NCI-H128 (cell line): ENCODE measurements at regions not wholly inside any gene's neighbourhood (a gene's known extent, or its start where the extent isn't known, plus 50 kb on each side); places are given as distances from the start of the nearest gene placed in this dataset.
"Not testable (repeated sequence)": the region's sequence is repeated elsewhere in the genome, so short reads cannot be mapped to it uniquely, and the experiment has no call there.

Experiments
- DNase-seq: peaks from one replicate; lab custom pipeline; 2025; ENCODE audit not compliant: unreplicated experiment; lab: John Stamatoyannopoulos, UW

DNA sequence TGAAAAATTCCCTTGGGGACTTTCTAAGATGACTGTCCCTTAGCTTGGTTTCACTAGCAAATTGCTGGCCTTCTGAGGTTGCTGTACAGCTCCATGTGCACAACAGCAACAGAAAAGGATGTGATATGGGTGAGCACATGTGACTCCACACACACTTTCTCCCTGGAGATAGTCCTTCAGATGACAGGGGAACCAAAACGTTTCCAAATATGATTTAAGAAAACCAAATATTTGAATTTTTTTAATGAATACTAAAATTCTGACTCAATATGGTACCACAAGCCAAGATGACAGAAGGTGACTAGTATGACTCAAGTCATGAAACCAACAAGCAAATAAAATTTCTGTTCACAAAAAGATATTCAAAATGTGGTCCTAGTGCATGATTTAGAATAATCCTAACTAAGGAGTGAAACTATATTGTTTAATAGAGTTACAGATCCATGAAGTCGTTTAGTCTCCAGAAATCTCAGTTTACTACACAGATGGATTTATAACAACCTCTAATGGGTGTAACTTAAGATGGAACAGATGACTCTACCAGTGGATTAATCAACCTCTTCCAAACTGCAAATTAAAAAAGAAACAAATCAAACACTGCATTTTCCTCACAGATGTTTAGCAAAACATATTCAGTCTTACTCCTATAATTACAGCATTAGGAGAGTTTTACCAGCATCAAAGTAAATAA, 144.8 kb upstream of the PIK3R1 start:
- DNase-seq = no peak

DNA sequence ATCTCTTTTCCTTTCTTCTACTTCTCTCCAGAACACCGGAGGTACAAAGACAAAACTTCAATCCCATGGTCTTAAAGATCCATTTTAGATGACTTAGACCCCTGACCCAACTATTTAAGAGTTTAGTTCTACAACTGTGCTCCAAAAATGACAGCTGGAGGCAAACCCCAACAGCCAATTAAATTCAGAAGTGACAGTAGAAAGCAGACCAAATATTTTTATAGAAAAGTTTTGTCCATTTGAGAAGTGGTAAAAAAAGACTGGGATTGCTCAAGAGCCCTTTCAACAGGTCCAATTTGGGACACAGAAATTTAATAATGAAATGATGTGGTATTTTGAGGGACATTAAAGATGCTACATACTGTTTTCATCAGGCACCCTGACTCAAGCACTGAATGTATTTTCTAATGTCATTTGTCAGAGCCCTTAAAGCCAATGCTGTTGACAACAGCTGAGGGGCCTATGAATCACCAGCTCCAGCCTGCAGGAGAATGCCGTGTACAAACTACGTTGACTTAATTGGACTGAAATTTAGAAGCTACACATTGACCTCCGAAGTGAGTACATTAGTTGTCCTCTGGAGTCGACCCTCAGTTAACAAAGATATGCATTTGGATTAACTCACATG, 147.5 kb upstream of the PIK3R1 start:
- no peak for DNase-seq

DNA sequence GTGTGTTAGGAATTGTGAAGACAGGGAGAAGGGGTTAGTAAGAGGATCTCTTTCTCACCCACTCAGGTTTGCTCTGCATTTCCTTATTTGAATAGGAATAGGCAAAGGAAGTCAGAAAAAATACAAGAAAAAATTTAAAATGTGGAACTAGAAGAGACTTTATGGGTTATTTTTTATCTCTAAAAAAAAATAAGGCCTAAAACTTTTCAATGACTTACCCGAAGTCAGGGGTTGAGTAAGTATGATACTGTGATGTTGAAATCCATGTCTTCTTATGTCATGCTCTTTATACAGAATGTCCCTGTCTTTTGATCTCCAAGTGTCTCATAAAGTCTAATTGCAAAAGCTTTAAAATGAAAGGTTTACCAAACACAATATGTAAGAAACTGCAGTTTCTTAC, 148.3 kb upstream of the PIK3R1 start:
- DNase-seq = no peak

DNA sequence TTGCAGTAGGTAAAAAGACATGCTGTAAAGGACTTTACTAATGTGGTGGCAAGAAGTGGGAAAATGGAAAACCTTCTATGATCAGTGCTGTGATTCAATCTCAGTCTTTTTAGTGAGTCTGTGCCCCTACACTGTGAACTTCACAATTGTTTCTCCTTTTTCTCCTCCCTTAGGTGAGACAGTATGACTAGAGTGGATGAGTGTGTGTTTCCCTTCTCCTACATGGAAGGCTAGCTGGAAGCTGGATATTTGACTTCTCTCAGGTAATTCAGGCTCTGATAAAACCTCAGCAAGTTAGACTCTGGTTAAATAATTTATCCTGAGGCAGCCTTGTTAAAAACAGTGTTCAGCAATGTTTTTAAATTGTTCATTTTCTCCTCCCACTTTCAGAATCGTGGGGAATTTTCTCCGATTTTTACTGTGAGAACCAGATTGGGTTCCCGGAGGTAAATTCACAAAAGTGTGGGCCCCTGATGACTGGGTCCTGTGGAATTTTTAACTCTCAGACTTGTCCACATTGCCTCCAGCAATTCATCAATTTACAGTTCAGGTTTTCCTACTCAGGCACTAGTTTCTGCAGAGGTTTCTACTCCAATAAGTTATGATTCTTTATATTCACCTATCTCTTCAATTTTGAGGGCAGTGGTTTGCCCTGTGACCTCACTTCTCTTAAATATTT, 149.1 kb upstream of the PIK3R1 start:
- DNase-seq = no peak

DNA sequence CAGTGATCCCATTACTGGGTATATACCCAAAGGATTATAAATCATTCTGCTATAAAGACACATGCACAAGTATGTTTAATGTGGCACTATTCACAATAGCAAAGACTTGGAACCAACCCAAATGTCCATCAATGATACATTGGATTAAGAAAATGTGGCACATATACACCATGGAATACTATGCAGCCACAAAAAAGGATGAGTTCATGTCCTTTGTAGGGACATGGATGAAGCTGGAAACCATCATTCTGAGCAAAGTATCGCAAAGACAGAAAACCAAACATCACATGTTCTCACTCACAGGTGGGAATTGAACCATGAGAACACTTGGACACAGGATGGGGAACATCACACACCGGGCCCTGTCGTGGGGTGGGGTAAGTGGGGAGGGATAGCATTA, 150.2 kb upstream of the PIK3R1 start:
- not testable (repeated sequence) for DNase-seq

DNA sequence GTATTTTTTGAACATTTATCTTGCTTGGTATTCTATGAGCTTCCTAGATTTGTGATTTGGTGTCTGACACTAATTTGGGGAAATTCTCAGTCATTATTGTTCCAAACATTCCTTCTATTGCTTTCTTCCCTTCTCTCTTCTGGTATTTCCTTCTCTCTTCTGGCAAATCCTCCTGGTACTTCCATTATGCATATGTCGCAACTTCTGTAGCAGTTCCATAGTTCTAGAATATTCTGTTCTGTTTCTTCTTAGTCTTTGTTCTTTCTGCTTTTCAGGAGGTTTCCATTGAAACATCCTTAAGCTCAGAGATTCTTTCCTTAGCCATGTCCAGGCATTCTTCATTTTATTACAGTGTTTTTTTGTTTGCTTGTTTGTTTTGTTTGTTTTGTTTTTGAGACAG, 155.2 kb upstream of the PIK3R1 start:
- no peak for DNase-seq

DNA sequence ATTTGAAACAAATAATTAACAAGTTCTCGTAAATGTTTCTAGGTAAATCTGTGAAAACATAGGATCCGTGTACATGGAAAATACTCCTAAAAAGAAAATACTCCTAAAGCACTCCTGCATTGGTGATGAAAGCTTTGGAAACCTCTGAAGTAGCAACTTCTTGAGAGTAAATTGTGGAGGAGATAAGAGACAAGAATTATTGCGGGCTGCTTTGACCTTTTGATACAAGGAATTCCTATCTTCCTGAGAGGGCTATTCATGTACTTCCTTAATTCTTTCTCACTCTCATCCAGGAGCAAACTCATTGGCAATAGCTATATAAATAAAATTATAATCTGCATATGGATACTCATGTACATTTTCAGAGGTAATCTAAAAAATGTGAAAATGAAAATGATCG, 158.4 kb upstream of the PIK3R1 start:
- no peak for DNase-seq

DNA sequence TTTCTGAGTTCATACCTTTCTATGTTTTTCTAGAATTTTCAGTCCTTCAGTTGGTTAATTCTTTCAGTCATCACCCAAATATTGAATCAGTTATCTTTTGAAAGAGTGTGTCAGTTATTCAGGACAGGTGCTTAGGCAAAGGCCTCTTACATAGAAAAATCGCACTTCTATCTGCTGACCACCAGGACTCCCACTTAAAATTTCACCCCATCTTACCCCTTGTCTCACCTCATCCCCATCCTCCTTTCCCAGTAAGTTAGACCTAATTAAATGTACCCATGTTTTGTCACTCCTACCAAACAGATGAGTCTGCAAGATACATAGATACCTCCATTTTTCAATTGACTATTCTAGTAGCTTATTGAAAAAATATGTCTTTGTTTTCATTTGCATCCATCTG, 159.9 kb upstream of the PIK3R1 start:
- no peak for DNase-seq

DNA sequence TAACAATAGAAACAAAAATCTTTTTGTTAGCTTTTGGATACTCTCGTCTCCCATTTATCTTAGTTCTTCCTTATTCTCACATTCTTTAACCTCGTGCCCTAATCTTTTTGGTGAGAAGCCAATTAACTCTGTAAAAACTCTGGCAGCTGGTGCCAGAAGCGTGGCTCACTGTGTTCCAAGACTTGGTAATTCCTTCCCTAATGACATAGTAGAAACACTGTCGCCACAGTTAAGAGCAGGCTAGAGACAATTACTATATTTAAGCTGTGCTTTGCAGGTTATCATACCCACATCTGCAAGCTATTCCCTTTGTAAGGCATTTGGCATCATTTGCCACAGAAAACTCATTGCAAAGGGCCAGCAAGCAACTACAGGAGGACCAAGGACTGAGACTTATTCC, 160.9 kb upstream of the PIK3R1 start:
- DNase-seq = no peak

DNA sequence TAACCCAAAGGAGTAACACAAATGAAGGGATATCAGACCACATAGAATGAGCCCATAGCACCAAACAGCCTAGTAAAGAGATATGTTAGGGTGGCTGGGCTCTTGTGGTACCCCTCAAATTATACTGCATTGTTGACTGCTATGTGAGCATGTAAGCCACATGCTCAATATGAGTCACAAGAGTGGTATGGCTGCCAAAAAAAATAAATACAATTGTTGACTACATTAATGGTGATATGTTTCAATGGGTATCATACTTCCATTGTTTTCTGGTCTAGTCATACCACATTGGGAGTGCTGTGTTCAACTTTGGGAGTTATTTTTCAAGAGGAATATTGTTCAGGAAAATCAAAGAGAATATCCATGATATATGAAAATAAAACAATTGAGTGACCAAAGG, 162.4 kb upstream of the PIK3R1 start:
- DNase-seq = no peak

DNA sequence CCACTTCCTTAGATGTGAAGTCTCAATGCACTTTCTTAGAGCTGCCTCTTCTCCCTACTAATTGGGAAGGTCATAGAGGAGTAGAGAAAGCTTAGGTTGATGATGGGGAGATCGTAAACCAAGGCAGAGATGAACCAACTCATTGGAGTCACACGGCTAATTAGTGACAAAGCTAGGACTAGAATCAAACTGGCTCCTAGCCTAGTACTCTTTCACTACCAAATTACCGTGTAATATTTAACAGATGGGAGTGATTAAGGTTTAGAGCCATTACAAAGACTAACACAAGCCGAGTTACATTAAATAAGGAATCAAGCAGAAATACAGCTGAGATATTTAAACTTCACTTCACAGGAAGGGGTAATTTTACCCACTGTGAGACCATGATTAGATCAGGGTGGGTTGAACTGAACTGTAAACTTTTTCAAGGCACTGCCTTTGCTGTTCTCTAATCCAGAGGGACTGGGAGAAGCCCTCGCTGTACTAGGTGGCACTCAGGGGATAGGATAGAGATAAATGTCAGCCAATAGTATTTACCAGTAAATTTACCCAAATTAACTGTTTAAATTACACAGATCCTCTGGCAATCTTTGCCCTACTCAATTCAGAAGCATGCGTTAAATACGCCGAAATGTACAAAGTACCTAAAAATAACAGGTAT, 166.4 kb upstream of the PIK3R1 start:
- DNase-seq = no peak

DNA sequence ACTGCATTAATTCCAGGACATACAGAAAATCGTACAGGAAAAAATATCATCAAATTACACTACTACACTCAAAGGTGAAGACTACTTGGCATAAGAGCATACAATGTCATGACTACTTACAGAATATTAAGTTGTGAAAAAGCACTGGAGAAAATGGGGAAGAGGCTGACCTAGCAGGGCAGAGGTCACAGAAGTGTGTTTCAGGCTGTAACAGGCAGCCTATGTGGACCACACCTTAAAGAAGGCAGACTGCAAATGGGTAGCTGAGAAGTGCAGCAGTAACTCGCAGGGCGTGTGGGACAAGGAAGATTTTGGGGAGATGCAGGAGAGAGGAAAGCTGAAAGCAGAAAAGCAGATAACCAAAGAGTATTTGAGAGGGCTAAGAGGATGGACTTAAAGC, 167.0 kb upstream of the PIK3R1 start:
- DNase-seq = no peak

DNA sequence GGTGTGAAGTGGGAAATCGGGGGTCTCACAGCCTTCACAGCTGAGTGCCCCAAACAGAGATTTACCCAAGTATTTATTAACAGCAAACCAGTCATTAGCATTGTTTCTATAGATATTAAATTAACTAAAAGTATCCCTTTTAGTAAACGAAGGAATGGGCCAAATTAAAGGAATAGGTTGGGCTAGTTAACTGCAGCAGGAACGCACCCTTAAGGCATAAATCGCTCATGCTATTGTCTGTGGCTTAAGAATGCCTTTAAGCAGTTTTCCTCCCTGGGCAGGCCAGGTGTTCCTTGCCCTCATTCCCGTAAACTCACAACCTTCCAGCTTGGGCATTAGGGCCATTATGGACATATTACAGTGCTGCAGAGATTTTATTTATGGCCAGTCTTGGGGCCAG, 167.5 kb upstream of the PIK3R1 start:
- not testable (repeated sequence) for DNase-seq

DNA sequence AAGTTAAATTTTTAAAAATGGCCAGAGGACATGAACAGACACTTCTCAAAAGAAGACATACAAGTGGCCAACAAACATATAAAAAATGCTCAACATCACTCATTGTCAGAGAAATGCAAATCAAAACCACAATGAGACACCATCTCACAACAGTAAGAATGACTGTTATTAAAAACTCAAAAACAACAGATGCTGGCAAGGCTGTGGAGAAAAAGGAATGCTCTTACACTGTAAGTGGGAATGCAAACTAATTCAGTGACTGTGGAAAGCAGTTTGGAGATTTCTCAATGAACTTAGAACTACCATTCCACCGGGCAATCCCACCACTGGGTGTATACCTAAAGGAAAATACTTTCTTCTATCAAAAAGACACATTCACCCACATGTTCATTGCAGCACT, 168.5 kb upstream of the PIK3R1 start:
- no peak for DNase-seq

DNA sequence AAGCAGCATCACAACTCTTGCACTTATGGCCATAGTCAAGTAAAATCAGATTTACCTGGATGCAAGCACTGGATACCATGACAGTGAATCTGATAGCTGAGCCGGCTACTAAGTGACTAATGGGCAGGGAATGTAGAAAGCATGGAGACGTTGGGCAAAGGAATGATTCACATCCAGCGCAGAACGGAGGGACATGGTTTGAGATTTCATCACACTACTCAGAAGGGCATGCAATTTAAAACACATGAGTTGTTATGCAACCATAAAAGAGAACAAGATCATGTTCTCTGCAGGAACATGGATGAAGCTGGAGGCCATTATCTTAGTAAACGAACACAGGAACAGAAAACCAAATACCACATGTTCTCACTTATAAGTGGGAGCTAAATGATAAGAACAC, 169.1 kb upstream of the PIK3R1 start:
- no peak for DNase-seq

DNA sequence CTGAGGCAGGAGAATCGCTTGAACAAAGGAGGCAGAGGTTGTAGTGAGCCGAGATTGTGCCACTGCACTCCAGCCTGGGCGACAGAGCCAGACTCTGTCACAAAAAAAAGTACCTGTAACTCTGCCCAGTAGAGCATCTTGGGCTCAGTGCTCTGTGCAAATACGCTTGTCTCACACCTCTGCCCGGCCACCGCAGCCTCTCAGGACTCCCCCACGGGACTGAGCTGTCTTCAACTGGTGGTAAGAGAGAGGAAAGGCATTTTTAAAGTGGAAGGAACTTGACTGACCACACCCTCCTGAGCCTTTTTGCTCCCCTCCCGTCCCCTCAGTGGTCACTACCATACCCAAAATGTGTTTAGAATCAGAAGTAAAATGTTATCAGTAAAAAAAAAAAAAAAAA, 174.3 kb upstream of the PIK3R1 start:
- DNase-seq = no peak

DNA sequence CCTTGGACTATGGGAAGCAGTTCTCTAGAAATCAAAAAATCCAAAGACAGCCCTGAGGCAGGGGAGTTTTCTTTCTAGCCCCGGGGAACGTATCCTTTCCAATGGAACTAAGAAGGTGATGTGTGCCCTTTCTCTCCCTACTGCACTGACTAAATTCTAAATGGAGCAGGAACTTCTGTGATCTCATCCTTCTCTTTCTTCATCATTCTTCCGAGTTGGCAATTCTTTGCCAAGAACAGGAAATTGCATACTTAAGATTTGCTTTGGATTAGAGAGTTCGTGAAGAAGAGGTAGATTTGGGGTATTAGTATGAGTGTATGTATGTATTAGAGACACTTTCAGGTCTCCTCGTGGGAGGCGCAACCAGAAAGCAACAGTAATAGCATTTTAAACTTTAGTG, 178.0 kb upstream of the PIK3R1 start:
- no peak for DNase-seq

DNA sequence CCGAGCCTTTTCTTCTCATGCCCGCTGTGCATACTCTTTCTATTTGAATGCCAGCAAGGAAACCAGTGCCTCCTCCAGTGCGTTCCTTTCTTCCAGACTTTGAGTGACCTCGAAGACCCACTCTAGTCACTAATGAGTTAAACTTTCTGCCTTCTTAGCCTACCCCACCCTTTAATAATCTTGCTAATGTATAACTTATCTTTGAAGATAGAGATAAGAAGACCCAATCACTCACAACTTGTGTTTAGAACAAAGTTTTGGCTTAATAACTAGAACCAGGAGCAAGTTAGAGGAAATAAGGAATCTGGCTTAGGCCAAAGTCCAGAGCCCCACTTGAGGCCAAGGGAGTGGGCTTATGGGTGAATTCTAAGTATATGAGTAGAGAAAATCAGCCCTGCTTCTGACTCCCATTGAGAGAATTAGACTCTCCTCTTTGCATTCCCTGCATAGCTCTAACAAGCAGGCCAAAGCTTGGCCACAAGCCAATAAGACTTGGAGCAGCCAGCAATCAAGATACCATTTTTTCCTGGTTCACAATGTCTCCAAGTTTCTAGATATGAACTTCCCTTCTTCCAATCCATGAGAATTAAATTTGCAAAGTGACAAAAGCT, 181.5 kb upstream of the PIK3R1 start:
- DNase-seq = no peak

DNA sequence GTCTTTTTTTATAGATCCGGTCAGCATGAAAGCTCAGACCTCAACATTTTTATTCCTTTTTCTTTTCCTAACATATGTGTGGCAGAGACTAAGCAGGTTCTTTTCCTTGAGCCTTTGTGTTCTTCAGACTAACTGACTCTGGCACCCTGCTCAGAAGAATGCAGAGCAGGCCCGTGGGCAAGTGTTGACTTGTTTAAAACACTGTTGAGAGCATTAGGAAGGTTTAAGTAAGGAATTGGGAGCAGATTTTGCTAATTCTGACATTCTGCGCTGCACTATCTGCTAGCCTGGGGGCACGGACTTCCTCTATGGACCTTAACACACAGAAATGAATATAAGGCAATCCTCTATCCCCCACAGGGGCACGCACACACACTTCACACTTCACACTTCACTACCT, 182.5 kb upstream of the PIK3R1 start:
- DNase-seq = no peak

DNA sequence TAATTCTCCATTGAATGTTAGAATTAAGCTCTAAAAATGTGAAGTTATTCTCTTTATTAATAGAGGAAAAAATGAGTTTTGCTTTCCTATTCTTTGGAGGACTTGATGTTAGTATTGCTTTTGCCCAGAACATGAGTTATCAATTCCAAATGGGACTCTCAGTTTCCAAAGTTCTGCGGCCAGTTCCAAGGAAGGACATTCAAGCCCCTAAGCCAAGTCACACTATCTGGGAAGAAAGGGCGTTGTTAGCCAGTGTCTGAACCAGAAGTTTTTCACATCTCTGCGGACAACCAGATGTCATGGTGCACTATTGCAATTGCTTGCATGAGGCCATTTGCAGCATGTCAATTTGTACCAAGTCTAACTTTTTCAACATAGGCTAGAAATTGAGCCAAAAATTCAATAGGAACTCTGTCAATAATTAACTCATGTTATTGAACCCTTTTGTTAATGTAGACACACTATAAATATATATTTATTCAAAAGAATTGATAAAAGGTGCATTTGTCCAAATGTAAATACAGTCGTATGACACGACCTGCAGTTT, 183.3 kb upstream of the PIK3R1 start:
- no peak for DNase-seq

DNA sequence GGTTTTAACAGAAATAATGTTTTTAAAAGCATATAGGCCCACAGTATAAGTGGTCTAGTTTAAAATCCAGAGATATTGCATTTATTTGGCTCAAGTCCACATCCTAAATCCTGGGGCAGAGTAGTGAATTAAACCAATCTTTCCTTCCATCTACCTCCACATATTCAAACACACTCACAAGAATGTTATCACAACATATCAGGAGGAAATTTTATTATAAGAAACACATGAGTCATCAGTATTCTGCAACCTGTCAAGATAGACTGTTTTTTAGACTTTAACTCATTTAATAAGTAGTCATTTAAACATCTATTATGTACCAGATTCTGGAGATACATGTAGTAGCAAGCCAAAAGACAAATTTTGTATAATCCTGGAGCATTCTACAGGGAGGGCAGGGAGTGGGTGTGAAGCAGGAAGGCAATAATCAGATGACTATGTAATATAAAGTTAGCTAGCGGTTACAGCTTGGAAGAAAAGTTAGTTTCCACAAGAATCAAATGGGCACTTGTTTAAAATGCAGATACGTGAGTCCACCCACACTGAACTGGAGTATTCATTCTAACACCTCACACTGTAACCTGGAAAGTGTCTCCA, 187.3 kb upstream of the PIK3R1 start:
- no peak for DNase-seq
